ENCODE measurements at regions not wholly inside any gene's neighbourhood (a gene's known extent, or its start where the extent isn't known, plus 50 kb on each side); places are given as distances from the start of the nearest gene placed in this dataset.

- TF ChIP-seq ZNF592 (IDR thresholded peaks at IDR 0.05) (no peak), EED (IDR thresholded peaks at IDR 0.05; ENCODE audit: low read depth) (no peak), REST (IDR thresholded peaks at IDR 0.05; ENCODE audit: low read depth, low read length) (no peak)
- TF ChIP-seq, protein P1, sequence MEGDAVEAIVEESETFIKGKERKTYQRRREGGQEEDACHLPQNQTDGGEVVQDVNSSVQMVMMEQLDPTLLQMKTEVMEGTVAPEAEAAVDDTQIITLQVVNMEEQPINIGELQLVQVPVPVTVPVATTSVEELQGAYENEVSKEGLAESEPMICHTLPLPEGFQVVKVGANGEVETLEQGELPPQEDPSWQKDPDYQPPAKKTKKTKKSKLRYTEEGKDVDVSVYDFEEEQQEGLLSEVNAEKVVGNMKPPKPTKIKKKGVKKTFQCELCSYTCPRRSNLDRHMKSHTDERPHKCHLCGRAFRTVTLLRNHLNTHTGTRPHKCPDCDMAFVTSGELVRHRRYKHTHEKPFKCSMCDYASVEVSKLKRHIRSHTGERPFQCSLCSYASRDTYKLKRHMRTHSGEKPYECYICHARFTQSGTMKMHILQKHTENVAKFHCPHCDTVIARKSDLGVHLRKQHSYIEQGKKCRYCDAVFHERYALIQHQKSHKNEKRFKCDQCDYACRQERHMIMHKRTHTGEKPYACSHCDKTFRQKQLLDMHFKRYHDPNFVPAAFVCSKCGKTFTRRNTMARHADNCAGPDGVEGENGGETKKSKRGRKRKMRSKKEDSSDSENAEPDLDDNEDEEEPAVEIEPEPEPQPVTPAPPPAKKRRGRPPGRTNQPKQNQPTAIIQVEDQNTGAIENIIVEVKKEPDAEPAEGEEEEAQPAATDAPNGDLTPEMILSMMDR (IDR thresholded peaks at IDR 0.05 in 2 of 3, conservative IDR thresholded peaks at IDR 0.05 in 1 of 3; ENCODE audit: control insufficient read depth in 2 of 3, extremely low read depth in 1 of 3, insufficient read depth in 1 of 3, low read depth in 3 of 3, low read length in 3 of 3) = no peak
These were observed 245.9 kb upstream of the PIK3R1 start (continued) for GRCh38 chr5:67969631-67970030.
